ENCODE measurements at regions not wholly inside any gene's neighbourhood (a gene's known extent, or its start where the extent isn't known, plus 50 kb on each side); places are given as distances from the start of the nearest gene placed in this dataset.

DNA sequence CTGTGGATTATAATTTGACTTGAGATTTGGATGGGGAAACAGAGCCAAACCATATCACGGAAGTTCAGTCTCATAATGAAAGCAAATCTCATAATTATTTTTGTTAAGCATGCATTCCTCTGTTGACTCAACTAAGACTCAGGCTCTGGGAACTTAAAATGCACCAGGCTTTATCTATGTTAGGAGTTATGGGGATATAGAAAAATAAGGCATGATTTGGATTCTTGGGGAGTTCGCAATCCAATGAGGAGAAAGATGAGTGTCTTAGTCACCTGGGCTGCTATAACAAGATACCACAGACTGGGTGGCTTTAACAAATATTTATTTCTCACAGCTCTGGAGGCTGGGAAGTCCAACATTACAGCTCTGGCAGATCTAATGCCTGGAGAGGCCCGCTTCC lies 89.4 kb upstream of the TJP1 start:
- no peak overlapping the region for H3K4me3 ChIP-seq (ENCODE audit: low read depth, low read length)

DNA sequence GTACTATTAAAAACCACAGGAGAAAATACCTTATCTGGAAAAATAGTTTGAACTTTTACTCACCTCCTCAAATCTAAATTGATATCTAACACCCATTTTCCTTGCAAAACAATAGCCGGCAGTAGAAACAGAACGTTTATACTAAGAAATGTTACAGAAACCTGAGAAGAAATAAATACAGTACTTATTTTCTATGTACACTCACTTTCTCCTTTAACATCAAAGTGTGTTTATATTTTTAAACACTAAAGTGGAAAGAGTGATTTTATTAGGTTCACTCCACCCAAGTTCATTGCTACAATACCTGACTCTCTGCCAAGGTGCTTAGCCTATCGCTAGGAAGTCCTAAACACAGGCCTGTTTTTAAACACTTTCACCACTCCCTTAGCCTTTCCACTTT lies 87.8 kb upstream of the TJP1 start:
- no peaks in the 10 kb centered on the region for H3K27me3 ChIP-seq (replicated peaks)
- in situ Hi-C loops (cut with HindIII; ENCODE audit: low pct_ligation_motif_present, low sequenced_read_pairs): no loop called here
- TF ChIP-seq, protein P1, sequence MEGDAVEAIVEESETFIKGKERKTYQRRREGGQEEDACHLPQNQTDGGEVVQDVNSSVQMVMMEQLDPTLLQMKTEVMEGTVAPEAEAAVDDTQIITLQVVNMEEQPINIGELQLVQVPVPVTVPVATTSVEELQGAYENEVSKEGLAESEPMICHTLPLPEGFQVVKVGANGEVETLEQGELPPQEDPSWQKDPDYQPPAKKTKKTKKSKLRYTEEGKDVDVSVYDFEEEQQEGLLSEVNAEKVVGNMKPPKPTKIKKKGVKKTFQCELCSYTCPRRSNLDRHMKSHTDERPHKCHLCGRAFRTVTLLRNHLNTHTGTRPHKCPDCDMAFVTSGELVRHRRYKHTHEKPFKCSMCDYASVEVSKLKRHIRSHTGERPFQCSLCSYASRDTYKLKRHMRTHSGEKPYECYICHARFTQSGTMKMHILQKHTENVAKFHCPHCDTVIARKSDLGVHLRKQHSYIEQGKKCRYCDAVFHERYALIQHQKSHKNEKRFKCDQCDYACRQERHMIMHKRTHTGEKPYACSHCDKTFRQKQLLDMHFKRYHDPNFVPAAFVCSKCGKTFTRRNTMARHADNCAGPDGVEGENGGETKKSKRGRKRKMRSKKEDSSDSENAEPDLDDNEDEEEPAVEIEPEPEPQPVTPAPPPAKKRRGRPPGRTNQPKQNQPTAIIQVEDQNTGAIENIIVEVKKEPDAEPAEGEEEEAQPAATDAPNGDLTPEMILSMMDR (IDR thresholded peaks at IDR 0.05; ENCODE audit: low read depth, low read length, missing control alignments): no peak
- no peak overlapping the region for H3K4me3 ChIP-seq (ENCODE audit: low read depth, low read length)
- DNase-seq: no peak
- H3K36me3 ChIP-seq (replicated peaks): no peaks in the 10 kb centered on the region
- no peak overlapping the region for H3K27ac ChIP-seq

More for the DNA sequence above, 89.4 kb upstream of the TJP1 start:
- peak overlapping the region; percentile 8 for H3K27ac ChIP-seq
- in situ Hi-C loops (cut with HindIII; ENCODE audit: low pct_ligation_motif_present, low sequenced_read_pairs): no loop called here
- H3K27me3 ChIP-seq (replicated peaks): no peaks in the 10 kb centered on the region
- DNase-seq: peak; percentile 31
- TF ChIP-seq, protein P1 (IDR thresholded peaks at IDR 0.05; ENCODE audit: low read depth, low read length, missing control alignments): no peak
- no peaks in the 10 kb centered on the region for H3K36me3 ChIP-seq (replicated peaks)

DNA sequence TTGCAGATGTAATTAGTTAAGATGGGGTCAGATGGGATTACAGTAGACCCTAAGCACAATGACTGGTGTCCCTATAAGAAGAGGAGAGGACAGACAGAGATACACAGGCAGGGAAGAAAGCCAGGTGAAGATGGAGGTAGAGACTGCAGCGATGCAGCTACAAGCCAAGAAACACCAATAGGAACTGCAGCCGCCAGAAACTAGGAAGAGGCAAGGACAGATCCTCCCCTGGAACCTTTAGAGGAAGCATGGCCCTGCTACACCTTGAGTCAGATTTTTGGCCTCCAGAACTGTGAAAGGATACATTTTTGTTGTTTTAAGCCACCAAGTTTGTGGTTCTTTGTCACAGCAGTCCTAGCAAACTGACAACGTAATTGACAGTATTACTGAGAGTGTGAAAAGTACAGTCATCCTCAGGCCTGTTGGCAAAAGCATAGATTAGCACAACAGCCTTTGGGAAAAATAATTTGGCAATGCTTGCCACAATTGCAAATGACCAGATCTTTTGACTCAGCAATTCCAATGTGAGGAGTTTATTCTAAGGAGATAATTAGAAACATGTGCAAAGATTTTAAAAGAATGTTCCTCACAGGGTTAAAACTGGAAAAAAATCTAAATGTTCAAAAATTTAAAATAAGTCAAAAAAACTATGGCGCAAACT lies 82.6 kb upstream of the TJP1 start:
- Histone ChIP-seq H3K27me3 (replicated peaks) (no peaks in the 10 kb centered on the region), H3K36me3 (replicated peaks) (no peaks in the 10 kb centered on the region), H3K27ac (no peak overlapping the region), H3K4me3 (ENCODE audit: low read depth, low read length) (no peak overlapping the region)
- DNase-seq: no peak
- in situ Hi-C loops (cut with HindIII; ENCODE audit: low pct_ligation_motif_present, low sequenced_read_pairs): no loop called here
- TF ChIP-seq, protein P1 (IDR thresholded peaks at IDR 0.05; ENCODE audit: low read depth, low read length, missing control alignments): no peak

DNA sequence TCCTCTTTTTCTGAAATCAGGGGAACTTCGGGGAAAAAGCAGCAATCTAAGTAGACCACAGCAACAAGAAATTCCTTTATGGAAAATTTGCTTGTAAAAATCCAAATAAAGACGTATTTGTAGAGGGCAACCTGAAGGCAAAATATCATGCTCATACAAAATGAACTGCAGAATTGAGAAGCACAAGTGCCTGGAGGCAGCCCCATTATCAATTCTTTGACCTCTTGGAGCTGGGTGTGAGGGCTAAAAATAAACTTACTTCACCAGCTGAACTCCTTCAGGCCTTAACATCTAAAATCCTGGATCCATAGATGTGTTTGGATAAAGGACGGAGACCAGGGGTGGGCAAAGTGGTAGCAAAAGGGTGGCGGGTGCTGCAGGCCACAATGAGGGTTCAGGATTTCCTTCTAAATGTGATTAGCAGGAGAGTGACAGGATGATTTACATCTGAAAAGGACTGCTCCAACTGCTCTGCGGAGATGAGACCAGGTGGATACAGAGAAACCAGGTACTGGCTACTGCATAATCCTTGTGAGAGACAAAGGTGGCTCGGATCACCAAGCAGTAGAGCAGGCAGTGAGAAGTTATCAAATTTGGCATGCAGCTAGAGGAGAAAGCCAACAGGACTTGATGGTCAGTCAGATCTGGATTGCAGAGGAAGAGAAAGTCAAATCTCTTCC lies 81.7 kb upstream of the TJP1 start:
- Histone ChIP-seq H3K27ac (no peak overlapping the region), H3K4me3 (ENCODE audit: low read depth, low read length) (no peak overlapping the region), H3K36me3 (replicated peaks) (no peaks in the 10 kb centered on the region), H3K27me3 (replicated peaks) (no peaks in the 10 kb centered on the region)
- TF ChIP-seq, protein P1 (IDR thresholded peaks at IDR 0.05; ENCODE audit: low read depth, low read length, missing control alignments): no peak
- DNase-seq: no peak
- in situ Hi-C loops (cut with HindIII; ENCODE audit: low pct_ligation_motif_present, low sequenced_read_pairs): no loop called here

DNA sequence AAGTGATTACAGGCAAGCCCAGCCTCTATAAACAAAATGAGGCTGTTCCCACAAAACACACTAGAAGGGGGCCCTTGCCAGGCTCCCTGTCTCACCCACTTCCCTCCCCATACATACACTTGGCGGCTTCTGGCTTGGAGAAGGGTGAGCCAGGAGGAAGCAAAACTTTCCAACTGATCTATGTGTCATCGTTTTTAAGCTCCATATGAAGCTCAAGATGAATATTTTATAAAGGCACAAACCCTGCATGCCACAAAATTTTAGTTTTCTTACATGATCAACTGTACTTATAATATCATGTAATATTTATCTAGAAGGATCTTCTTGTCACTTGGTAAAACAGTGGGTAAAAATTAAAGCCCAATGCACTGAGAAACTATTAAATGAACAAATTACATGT lies 80.8 kb upstream of the TJP1 start:
- Histone ChIP-seq H3K27ac (no peak overlapping the region), H3K36me3 (replicated peaks) (no peaks in the 10 kb centered on the region), H3K4me3 (ENCODE audit: low read depth, low read length) (no peak overlapping the region), H3K27me3 (replicated peaks) (no peaks in the 10 kb centered on the region)
- DNase-seq: no peak
- in situ Hi-C loops (cut with HindIII; ENCODE audit: low pct_ligation_motif_present, low sequenced_read_pairs): no loop called here
- TF ChIP-seq, protein P1 (IDR thresholded peaks at IDR 0.05; ENCODE audit: low read depth, low read length, missing control alignments): no peak
